ENCODE measurements at regions not wholly inside any gene's neighbourhood (a gene's known extent, or its start where the extent isn't known, plus 50 kb on each side); places are given as distances from the start of the nearest gene placed in this dataset.

- Histone ChIP-seq H3K36me3 (ENCODE audit: control insufficient read depth in 2 of 3, insufficient read depth in 3 of 3, low read length in 3 of 3) (no peaks in the 10 kb centered on the region), H3K27me3 (ENCODE audit: control insufficient read depth, insufficient read depth, low read length) (no peaks in the 10 kb centered on the region), H3K9ac (ENCODE audit: low read length in 3 of 3) (no peak overlapping the region), H3K4me3 (ENCODE audit: low read length in 3 of 3) (no peak overlapping the region), H3K4me1 (ENCODE audit: control insufficient read depth in 2 of 3, insufficient read depth in 2 of 3, low read depth in 1 of 3, low read length in 3 of 3) (no peaks in the 10 kb centered on the region), H3K27ac (ENCODE audit: low read depth in 2 of 2, low read length in 2 of 2) (no peak overlapping the region), H3K9me3 (ENCODE audit: control insufficient read depth in 2 of 3, insufficient read depth in 1 of 3, low read length in 3 of 3) (no peaks in the 10 kb centered on the region)
- intact Hi-C loops (cut with DNase I), result no loop called here
- DNase-seq (no peak), FAIRE-seq (no peak)
- TF ChIP-seq CTCF (IDR thresholded peaks at IDR 0.05; ENCODE audit: borderline replicate concordance, extremely low read depth, insufficient read depth), result no peak
Measured at GRCh38 chr17:71864755-71865154, 256.1 kb upstream of the SOX9 start.

- FAIRE-seq, result no peak
- no peak for TF ChIP-seq CTCF (IDR thresholded peaks at IDR 0.05; ENCODE audit: borderline replicate concordance, extremely low read depth, insufficient read depth)
- Histone ChIP-seq H3K4me1 (ENCODE audit: control insufficient read depth in 2 of 3, insufficient read depth in 2 of 3, low read depth in 1 of 3, low read length in 3 of 3) (no peaks in the 10 kb centered on the region), H3K36me3 (ENCODE audit: control insufficient read depth in 2 of 3, insufficient read depth in 3 of 3, low read length in 3 of 3) (no peaks in the 10 kb centered on the region), H3K27me3 (ENCODE audit: control insufficient read depth, insufficient read depth, low read length) (no peaks in the 10 kb centered on the region), H3K27ac (ENCODE audit: low read depth in 2 of 2, low read length in 2 of 2) (no peak overlapping the region), H3K4me3 (ENCODE audit: low read length in 3 of 3) (no peak overlapping the region), H3K9ac (ENCODE audit: low read length in 3 of 3) (no peak overlapping the region), H3K9me3 (ENCODE audit: control insufficient read depth in 2 of 3, insufficient read depth in 1 of 3, low read length in 3 of 3) (no peaks in the 10 kb centered on the region)
- intact Hi-C loops (cut with DNase I), result no loop called here
- no peak for DNase-seq
Measured at GRCh38 chr17:71866095-71866494, 254.7 kb upstream of the SOX9 start.

- intact Hi-C loops (cut with DNase I), result no loop called here
- no peaks in the 10 kb centered on the region for H3K27me3 ChIP-seq (ENCODE audit: control insufficient read depth, insufficient read depth, low read length)
- H3K27ac ChIP-seq (ENCODE audit: low read depth in 2 of 2, low read length in 2 of 2), result no peak overlapping the region
- H3K36me3 ChIP-seq (ENCODE audit: control insufficient read depth in 2 of 3, insufficient read depth in 3 of 3, low read length in 3 of 3), result no peaks in the 10 kb centered on the region
- DNase-seq (no peak), FAIRE-seq (no peak)
- H3K4me1 ChIP-seq (ENCODE audit: control insufficient read depth in 2 of 3, insufficient read depth in 2 of 3, low read depth in 1 of 3, low read length in 3 of 3), result no peaks in the 10 kb centered on the region
- no peaks in the 10 kb centered on the region for H3K9me3 ChIP-seq (ENCODE audit: control insufficient read depth in 2 of 3, insufficient read depth in 1 of 3, low read length in 3 of 3)
- no peak overlapping the region for H3K9ac ChIP-seq (ENCODE audit: low read length in 3 of 3)
- TF ChIP-seq CTCF (IDR thresholded peaks at IDR 0.05; ENCODE audit: borderline replicate concordance, extremely low read depth, insufficient read depth), result no peak
- no peak overlapping the region for H3K4me3 ChIP-seq (ENCODE audit: low read length in 3 of 3)
Measured at GRCh38 chr17:71869293-71869692, 251.5 kb upstream of the SOX9 start.

GRCh38 chr17:71869841-71870545 is 250.8 kb upstream of the SOX9 start:
- FAIRE-seq (no peak), DNase-seq (no peak)
- no peak overlapping the region for H3K27ac ChIP-seq (ENCODE audit: low read depth in 2 of 2, low read length in 2 of 2)
- H3K36me3 ChIP-seq (ENCODE audit: control insufficient read depth in 2 of 3, insufficient read depth in 3 of 3, low read length in 3 of 3), result no peaks in the 10 kb centered on the region
- no peak overlapping the region for H3K4me3 ChIP-seq (ENCODE audit: low read length in 3 of 3)
- no peak for TF ChIP-seq CTCF (IDR thresholded peaks at IDR 0.05; ENCODE audit: borderline replicate concordance, extremely low read depth, insufficient read depth)
- H3K9me3 ChIP-seq (ENCODE audit: control insufficient read depth in 2 of 3, insufficient read depth in 1 of 3, low read length in 3 of 3), result no peaks in the 10 kb centered on the region
- H3K4me1 ChIP-seq (ENCODE audit: control insufficient read depth in 2 of 3, insufficient read depth in 2 of 3, low read depth in 1 of 3, low read length in 3 of 3), result no peaks in the 10 kb centered on the region
- intact Hi-C loops (cut with DNase I), result no loop called here
- H3K27me3 ChIP-seq (ENCODE audit: control insufficient read depth, insufficient read depth, low read length), result no peaks in the 10 kb centered on the region
- H3K9ac ChIP-seq (ENCODE audit: low read length in 3 of 3), result no peak overlapping the region

All from kidney (tissue), 13 donors.